Endodermal cell (in vitro differentiated cells): ENCODE measurements at regions not wholly inside any gene's neighbourhood (a gene's known extent, or its start where the extent isn't known, plus 50 kb on each side); places are given as distances from the start of the nearest gene placed in this dataset.

ENCODE experiments used
- DNase-seq: peaks from one replicate; pipeline ENCODE4 v3.0.0-alpha.2; 2017
- H3K27ac ChIP-seq: 2 replicates; pipeline ENCODE4 v1.5.1; 2013; ENCODE audit warnings: mild to moderate bottlenecking, low read depth, low read length, moderate library complexity
- H3K27me3 ChIP-seq: 2 replicates; pipeline ENCODE4 v1.6.1; 2013; ENCODE audit warnings: mild to moderate bottlenecking, low read length, moderate library complexity; ENCODE audit not compliant: insufficient read depth, control insufficient read depth, poor library complexity, severe bottlenecking
- H3K36me3 ChIP-seq: 2 replicates; pipeline ENCODE4 v1.7.0; 2013; ENCODE audit warnings: mild to moderate bottlenecking, low read length, moderate library complexity; ENCODE audit not compliant: control insufficient read depth, insufficient read depth
- H3K4me1 ChIP-seq: one replicate; pipeline ENCODE4 v1.7.0; 2013; ENCODE audit warnings: low read length; ENCODE audit not compliant: control insufficient read depth, insufficient read depth
- H3K4me3 ChIP-seq: 2 replicates; pipeline ENCODE4 v1.5.1; 2013; ENCODE audit warnings: mild to moderate bottlenecking, low read length, moderate library complexity
- H3K9ac ChIP-seq: 2 replicates; pipeline ENCODE4 v1.6.1; 2013; ENCODE audit warnings: mild to moderate bottlenecking, low read length, moderate library complexity; ENCODE audit not compliant: poor library complexity, severe bottlenecking; ENCODE audit errors: extremely low read depth
- H3K9me3 ChIP-seq: 2 replicates; pipeline ENCODE4 v1.6.1; 2013; ENCODE audit warnings: mild to moderate bottlenecking, low read length, moderate library complexity; ENCODE audit not compliant: control insufficient read depth
- H3K27ac Mint-ChIP-seq: 2 replicates; pipeline ENCODE4 v1.8.0; 2020; ENCODE audit warnings: mixed read lengths
- H3K27me3 Mint-ChIP-seq: 2 replicates; pipeline ENCODE4 v1.8.0; 2021; ENCODE audit warnings: mild to moderate bottlenecking, mixed read lengths; ENCODE audit not compliant: insufficient read depth
- H3K36me3 Mint-ChIP-seq: 2 replicates; pipeline ENCODE4 v1.8.0; 2020; ENCODE audit warnings: low read depth, mixed read lengths
- H3K4me1 Mint-ChIP-seq: 2 replicates; pipeline ENCODE4 v1.8.0; 2020; ENCODE audit warnings: mixed read lengths
- H3K4me3 Mint-ChIP-seq: 2 replicates; pipeline ENCODE4 v1.8.0; 2020; ENCODE audit warnings: mild to moderate bottlenecking, moderate library complexity, mixed read lengths
- H3K9me3 Mint-ChIP-seq: 2 replicates; pipeline ENCODE4 v1.8.0; 2020; ENCODE audit warnings: mild to moderate bottlenecking, mixed read lengths
- CTCF ChIP-seq: fragments of 200-600 bp; sonication (generic); conservative IDR thresholded peaks from 2 replicates; pipeline ENCODE4 v1.5.0; 2021; ENCODE audit warnings: antibody characterized with exemption, mild to moderate bottlenecking
- WGBS, 2 experiments: methylation state at CpG; one replicate each; pipeline versions ENCODE4 v1.1.5 to v1.1.7; 2013; ENCODE audit warnings: missing lambda C conversion rate in 2 of 2, mixed read lengths in 1 of 2; ENCODE audit not compliant: insufficient coverage in 1 of 2, insufficient read length in 1 of 2; 5-methylcytosine and 5-hydroxymethylcytosine counted together

DNA sequence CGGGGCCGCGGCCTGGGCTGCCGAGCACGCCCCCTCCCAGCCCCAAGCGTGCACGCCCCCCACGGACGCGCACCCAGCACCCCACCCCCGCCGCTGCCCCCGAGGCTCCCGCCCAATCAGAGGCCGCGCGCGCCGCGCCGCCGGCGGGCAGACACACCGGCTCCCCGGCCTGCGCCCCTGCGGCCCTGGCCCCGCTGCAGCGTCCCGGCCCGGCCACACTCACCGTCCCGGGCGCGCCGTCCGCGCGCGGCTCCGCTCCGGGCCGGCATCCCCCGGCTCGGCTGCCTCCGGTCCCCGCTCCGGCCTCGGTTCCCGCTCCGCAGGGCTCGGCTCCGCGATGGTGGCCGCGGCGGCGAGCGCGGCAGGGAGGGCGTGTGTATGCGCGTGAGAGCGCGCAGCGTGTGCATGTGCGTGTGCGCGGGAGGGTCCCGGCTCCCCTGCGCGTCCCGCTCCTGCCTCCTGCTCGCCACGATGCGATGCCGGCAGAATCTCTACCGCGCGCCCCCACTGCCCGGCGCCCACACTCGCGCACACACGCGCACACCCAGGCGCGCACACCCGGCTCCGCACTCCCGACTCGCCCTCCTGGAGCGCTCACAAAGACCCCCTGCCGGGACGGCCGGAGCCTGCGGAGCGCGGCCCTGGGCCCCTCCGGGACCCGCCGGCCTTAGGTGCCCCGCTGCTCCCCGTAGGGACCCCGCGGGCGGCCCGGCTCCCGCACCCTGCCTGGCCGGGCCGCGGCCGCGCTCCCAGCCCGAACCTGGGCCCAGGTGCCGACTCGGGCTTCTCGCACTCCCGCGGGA lies 186.5 kb upstream of the LINGO1 start:
- Mint-ChIP-seq H3K4me3 (peak overlapping the region; percentile 48), H3K36me3 (no peaks in the 10 kb centered on the region), H3K27ac (no peak overlapping the region), H3K4me1 (peaks cover 11% of the 10 kb centered on the region), H3K9me3 (no peaks in the 10 kb centered on the region), H3K27me3 (peaks cover 58% of the 10 kb centered on the region)
- peaks cover 6% of the 10 kb centered on the region for H3K4me1 ChIP-seq
- peak overlapping the region; percentile 35 for H3K4me3 ChIP-seq
- H3K9ac ChIP-seq = no peak overlapping the region
- TF ChIP-seq CTCF = no peak
- WGBS, 2 experiments = 0% methylated on average over 48 to 120 of the region's 120 CpGs
- H3K36me3 ChIP-seq = no peaks in the 10 kb centered on the region
- DNase-seq = peak; percentile 66
- H3K27ac ChIP-seq = no peak overlapping the region
- H3K27me3 ChIP-seq = peaks cover 69% of the 10 kb centered on the region
- no peaks in the 10 kb centered on the region for H3K9me3 ChIP-seq

DNA sequence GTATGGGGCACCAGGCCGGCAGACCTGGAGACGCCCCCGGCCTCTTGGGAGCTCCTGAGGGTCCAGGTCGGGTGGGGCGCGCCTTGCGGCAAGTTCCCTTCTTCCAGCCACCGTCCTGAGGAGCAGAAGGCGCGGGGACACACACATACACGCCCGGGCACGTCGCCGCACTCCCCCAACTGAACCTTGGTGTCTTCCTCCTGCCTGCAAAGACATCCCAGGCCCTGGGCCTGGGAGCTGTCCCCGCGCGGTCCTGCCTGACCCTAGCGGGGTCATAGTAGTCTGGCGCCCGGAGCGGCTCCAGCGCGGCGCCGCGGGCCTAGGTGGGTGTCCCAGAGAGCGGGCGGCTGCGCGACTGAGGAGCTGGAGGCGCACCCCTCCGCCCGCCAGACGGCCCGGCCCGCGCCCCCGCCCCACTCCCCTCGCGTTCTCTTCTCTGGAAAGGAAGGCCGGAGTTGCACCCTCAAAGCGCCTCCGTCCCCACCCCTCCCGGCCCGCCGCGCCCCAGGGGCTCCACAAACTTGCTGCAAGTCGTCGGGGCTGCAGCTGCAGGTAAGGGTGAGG lies 185.9 kb upstream of the LINGO1 start:
- no peak overlapping the region for H3K27ac Mint-ChIP-seq
- DNase-seq = peak; percentile 71
- 19 to 56% methylated on average over 11 to 50 of the region's 50 CpGs for WGBS, 2 experiments
- peaks cover 69% of the 10 kb centered on the region for H3K27me3 ChIP-seq
- no peaks in the 10 kb centered on the region for H3K36me3 Mint-ChIP-seq
- peaks cover 11% of the 10 kb centered on the region for H3K4me1 Mint-ChIP-seq
- peak overlapping the region; percentile 32 for H3K4me3 Mint-ChIP-seq
- H3K9me3 ChIP-seq = no peaks in the 10 kb centered on the region
- no peaks in the 10 kb centered on the region for H3K9me3 Mint-ChIP-seq
- no peak overlapping the region for H3K9ac ChIP-seq
- no peaks in the 10 kb centered on the region for H3K36me3 ChIP-seq
- no peak overlapping the region for H3K4me3 ChIP-seq
- H3K27ac ChIP-seq = no peak overlapping the region
- peaks cover 58% of the 10 kb centered on the region for H3K27me3 Mint-ChIP-seq
- no peak for TF ChIP-seq CTCF
- H3K4me1 ChIP-seq = peaks cover 6% of the 10 kb centered on the region

- WGBS, 2 experiments = 77 to 78% methylated on average over 9 of the region's 9 CpGs
- no peak for DNase-seq
- Histone ChIP-seq H3K4me3 (no peak overlapping the region), H3K27me3 (peaks cover 61% of the 10 kb centered on the region), H3K9me3 (no peaks in the 10 kb centered on the region), H3K27ac (no peak overlapping the region), H3K9ac (no peak overlapping the region), H3K36me3 (no peaks in the 10 kb centered on the region), H3K4me1 (peaks cover 6% of the 10 kb centered on the region)
- Mint-ChIP-seq H3K4me3 (no peak overlapping the region), H3K27ac (no peak overlapping the region), H3K9me3 (no peaks in the 10 kb centered on the region), H3K4me1 (peaks cover 11% of the 10 kb centered on the region), H3K27me3 (peaks cover 49% of the 10 kb centered on the region), H3K36me3 (no peaks in the 10 kb centered on the region)
- TF ChIP-seq CTCF = no peak
These were observed 184.7 kb upstream of the LINGO1 start for GRCh38 chr15:77817434-77817833.
